IPS-20b (cell line): ENCODE measurements at regions not wholly inside any gene's neighbourhood (a gene's known extent, or its start where the extent isn't known, plus 50 kb on each side); places are given as distances from the start of the nearest gene placed in this dataset.

ENCODE experiments used
- H3K27ac ChIP-seq: one replicate; pipeline ENCODE4 v1.5.1; 2013; ENCODE audit warnings: low read length
- H3K27me3 ChIP-seq: 2 replicates; pipeline ENCODE4 v1.6.1; 2013; ENCODE audit warnings: mild to moderate bottlenecking, low read length, inconsistent platforms; ENCODE audit not compliant: insufficient read depth
- H3K36me3 ChIP-seq: 2 replicates; pipeline ENCODE4 v1.6.1; 2013; ENCODE audit warnings: low read depth, mild to moderate bottlenecking, inconsistent platforms, low read length, moderate library complexity; ENCODE audit not compliant: insufficient read depth
- H3K4me1 ChIP-seq: 2 replicates; pipeline ENCODE4 v1.6.1; 2013; ENCODE audit warnings: mild to moderate bottlenecking, control low read depth, inconsistent platforms, low read length, moderate library complexity; ENCODE audit not compliant: insufficient read depth
- H3K4me3 ChIP-seq: 2 replicates; pipeline ENCODE4 v1.5.1; 2013; ENCODE audit warnings: mild to moderate bottlenecking, low read length, inconsistent platforms
- H3K9ac ChIP-seq: 2 replicates; pipeline ENCODE4 v1.6.1; 2013; ENCODE audit warnings: low read depth, mild to moderate bottlenecking, inconsistent platforms, low read length, moderate library complexity
- H3K9me3 ChIP-seq: 2 replicates; pipeline ENCODE4 v1.6.1; 2013; ENCODE audit warnings: mild to moderate bottlenecking, low read depth, low read length, inconsistent platforms; ENCODE audit not compliant: insufficient read depth

DNA sequence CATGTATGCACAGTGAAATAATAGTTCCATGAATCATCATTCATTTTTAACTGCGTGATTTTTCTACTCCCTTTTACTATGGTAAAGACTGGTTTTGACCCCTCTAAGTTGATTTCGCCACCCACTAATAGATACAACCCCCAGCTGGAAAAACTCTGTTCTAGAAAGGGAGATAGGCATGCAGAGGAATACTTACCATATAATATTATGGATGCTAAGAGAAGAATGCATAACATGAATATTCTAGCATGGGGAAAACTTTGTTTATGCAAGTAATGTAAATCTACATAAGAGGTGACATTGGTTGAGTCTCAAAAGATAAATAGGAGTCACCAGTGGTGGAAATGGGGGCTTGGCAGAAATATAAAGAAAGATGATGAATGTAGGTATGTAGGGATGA lies 97.3 kb upstream of the MBL2 start:
- Histone ChIP-seq H3K9me3 (peaks cover 38% of the 10 kb centered on the region), H3K4me1 (peaks cover under 1% of the 10 kb centered on the region; the same call in 1 of the 2 replicates), H3K27ac (no peak overlapping the region), H3K9ac (no peak overlapping the region), H3K36me3 (no peaks in the 10 kb centered on the region), H3K27me3 (no peaks in the 10 kb centered on the region), H3K4me3 (no peak overlapping the region)

DNA sequence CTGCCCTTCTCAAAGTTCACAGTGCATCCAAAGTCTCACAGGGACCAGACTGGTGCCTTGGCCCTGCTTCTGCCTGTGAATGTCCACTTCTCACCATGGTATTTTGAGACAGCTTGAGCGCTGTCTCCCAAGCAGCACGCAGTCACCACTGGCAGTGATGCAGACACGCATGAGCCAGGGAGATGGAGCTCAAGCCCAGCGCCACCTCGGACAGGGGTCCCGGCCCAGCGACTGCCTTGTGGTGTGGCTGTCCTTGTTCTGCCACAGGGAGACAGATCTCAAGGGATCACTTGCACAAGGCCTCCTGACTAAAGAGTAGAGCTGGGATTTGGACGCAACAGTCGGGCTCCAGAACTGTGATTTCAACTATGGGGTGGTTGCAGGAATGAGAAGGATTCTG lies 92.6 kb upstream of the MBL2 start:
- H3K27ac ChIP-seq = peak overlapping the region; percentile 64
- H3K36me3 ChIP-seq = no peaks in the 10 kb centered on the region

DNA sequence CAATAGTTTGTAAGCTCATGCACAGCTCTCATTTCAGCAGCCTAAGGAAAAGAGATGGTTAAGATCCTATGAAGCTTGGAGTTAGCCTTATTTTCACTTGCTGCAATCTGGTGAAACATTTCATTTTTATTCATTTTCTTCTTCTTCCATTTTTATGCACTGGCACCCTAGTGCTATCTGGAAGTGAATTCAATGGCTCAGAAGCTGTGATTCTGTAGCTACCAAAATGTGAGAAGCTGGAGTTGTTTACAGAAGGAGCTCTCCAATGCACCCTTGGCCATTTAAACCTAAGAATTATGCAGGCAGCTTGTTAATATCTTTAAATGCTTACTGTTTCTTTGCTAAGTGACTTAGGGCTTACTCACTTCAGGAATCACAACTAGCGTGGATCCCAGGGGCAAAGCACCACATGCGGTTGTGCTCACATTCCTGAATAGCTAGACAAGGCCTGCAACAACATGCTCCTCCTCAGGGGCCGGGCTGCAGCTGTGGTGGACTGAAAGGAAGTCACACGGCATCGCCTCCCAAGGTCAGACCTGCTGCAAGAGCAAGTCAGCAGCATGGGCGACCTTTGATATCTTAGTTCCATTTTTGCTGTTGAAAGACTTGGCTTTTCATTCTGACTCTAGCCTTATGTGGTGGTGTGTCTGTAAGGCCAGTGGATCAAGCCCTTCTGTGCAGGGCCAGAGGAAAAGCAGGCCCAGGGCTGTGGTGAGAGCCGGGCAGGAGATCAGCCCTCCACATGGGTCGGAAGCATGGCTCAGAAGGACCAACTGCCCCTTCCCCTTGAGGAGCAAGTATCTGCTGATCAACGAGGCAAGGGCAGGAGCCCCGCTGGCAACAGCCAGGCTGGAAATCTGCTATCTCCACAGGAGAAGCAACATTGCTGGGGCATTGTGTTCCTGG lies 91.9 kb upstream of the MBL2 start:
- H3K9me3 ChIP-seq = peaks cover 26% of the 10 kb centered on the region
- H3K27me3 ChIP-seq = no peaks in the 10 kb centered on the region
- peaks cover 12% of the 10 kb centered on the region for H3K4me1 ChIP-seq
- peak overlapping the region; percentile 64 for H3K27ac ChIP-seq
- H3K9ac ChIP-seq = peak overlapping the region; percentile 54; the same call in 1 of the 2 replicates
- no peak overlapping the region for H3K4me3 ChIP-seq
- H3K36me3 ChIP-seq = no peaks in the 10 kb centered on the region

More for the DNA sequence above, 92.6 kb upstream of the MBL2 start:
- Histone ChIP-seq H3K9ac (peak overlapping the region; percentile 54; the same call in 1 of the 2 replicates), H3K27me3 (no peaks in the 10 kb centered on the region), H3K4me1 (peaks cover 12% of the 10 kb centered on the region), H3K4me3 (no peak overlapping the region), H3K9me3 (peaks cover 33% of the 10 kb centered on the region)

DNA sequence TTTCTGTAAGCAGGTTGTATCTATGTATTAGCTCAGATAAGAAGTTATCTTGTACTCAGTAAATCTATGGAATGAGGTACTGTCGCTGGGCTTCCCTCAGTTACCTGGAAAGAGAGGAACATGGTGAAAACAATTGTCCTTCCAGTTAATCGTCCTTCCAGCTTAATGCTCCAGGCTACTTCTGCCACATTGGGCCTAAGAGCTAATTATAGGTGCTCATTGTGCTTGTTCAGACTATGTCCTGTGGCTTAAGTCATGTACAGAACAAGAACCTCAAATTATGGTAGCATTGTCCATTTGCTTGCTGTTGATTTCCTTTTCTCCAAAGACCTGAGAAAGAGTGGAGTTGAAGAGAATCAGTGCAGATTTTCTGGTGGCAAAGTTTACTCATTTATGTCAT lies 86.1 kb upstream of the MBL2 start:
- Histone ChIP-seq H3K4me1 (0 out of 2 replicates have a peak, but pooled peaks cover 1% of the 10 kb centered on the region), H3K27ac (no peak overlapping the region), H3K9ac (no peak overlapping the region)

DNA sequence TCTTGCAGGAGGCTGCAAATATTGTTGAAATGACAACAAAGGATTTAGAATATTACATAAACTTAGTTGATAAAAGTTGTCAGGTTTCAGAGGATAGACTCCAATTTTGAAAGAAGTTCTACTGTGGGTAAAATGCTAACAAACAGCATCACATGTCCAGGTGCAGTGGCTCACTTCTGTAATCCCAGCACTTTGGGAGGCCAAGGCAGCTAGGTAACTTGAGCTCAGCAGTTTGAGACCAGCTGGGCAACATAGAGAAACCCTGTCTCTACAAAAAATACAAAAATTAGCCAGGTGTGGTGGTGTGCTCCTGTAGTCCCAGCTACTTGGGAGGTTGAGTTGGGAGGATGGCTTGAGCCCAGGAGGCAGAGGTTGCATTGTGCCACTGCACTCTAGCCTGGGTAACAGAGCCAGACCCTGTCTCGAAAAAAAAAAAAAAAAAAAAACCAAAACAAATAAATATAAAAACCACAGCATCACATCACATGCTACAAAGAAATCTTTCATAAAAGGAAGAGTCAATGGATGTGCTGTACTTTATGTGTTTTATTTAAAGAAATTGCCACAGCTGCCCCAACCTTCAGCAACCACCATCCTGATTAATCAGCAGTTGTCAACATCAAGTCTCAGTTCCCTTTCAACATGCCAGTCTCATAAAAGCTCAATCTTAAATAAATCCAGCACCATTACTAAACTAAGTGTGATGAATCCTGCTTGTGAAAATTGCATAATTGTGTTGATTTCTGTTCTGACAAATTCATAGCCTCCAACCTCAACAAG lies 83.2 kb upstream of the MBL2 start:
- no peaks in the 10 kb centered on the region for H3K36me3 ChIP-seq
- peaks cover 9% of the 10 kb centered on the region; the same call in 1 of the 2 replicates for H3K4me1 ChIP-seq
- H3K4me3 ChIP-seq = no peak overlapping the region
- no peaks in the 10 kb centered on the region for H3K27me3 ChIP-seq
- H3K27ac ChIP-seq = no peak overlapping the region
- no peaks in the 10 kb centered on the region for H3K9me3 ChIP-seq
- H3K9ac ChIP-seq = no peak overlapping the region

More for the DNA sequence above, 86.1 kb upstream of the MBL2 start:
- Histone ChIP-seq H3K27me3 (no peaks in the 10 kb centered on the region), H3K4me3 (no peak overlapping the region), H3K36me3 (no peaks in the 10 kb centered on the region), H3K9me3 (no peaks in the 10 kb centered on the region)

DNA sequence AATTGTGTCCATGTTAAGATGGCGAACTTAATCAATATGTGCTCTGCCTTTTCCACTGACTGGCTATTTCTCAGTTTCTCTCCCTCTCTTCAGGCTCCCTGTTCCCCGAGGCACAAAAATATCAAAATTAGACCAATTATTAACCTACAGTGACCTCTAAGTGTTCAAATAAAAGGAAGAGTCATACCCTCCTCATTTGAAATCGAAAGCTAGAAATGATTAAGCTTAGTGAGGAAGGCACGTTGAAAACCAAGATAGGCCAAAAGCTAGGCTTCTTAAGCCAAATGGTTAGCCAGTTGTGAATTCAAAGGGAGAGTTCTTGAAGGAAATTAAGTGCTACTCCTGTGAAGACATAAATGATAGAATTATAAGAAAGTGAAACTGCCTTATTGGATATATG lies 81.1 kb upstream of the MBL2 start:
- Histone ChIP-seq H3K9ac (no peak overlapping the region), H3K36me3 (no peaks in the 10 kb centered on the region), H3K27me3 (no peaks in the 10 kb centered on the region), H3K9me3 (no peaks in the 10 kb centered on the region), H3K4me1 (peaks cover 9% of the 10 kb centered on the region; the same call in 1 of the 2 replicates), H3K27ac (no peak overlapping the region), H3K4me3 (no peak overlapping the region)

DNA sequence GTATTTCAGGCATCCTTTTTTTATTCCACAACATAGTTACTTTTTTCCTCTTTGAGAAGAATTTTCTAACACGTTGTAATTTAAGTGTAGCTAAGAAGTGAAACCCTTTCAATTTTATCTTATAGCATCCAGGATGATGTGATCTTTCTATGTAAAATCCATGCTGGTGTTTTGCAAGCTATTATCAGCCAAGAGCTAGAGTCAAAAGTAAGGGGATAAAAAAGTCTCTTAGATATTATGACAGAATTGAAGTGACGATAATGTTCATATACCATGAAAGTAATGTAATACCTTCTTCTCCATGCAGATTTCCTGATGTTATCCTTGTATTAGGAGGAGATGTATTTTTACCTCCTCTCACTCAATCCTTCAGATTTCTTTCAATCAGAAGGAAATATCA lies 64.2 kb upstream of the MBL2 start:
- Histone ChIP-seq H3K4me1 (no peaks in the 10 kb centered on the region), H3K4me3 (no peak overlapping the region), H3K27me3 (no peaks in the 10 kb centered on the region), H3K9ac (no peak overlapping the region), H3K27ac (no peak overlapping the region), H3K9me3 (peaks cover 10% of the 10 kb centered on the region), H3K36me3 (no peaks in the 10 kb centered on the region)
